ENCODE measurements at regions not wholly inside any gene's neighbourhood (a gene's known extent, or its start where the extent isn't known, plus 50 kb on each side); places are given as distances from the start of the nearest gene placed in this dataset.
A peak's percentile ranks its signal among the peaks of the same experiment; 100 is the strongest.
"Not testable (repeated sequence)": the region's sequence is repeated elsewhere in the genome, so short reads cannot be mapped to it uniquely, and the experiment has no call there.

DNA sequence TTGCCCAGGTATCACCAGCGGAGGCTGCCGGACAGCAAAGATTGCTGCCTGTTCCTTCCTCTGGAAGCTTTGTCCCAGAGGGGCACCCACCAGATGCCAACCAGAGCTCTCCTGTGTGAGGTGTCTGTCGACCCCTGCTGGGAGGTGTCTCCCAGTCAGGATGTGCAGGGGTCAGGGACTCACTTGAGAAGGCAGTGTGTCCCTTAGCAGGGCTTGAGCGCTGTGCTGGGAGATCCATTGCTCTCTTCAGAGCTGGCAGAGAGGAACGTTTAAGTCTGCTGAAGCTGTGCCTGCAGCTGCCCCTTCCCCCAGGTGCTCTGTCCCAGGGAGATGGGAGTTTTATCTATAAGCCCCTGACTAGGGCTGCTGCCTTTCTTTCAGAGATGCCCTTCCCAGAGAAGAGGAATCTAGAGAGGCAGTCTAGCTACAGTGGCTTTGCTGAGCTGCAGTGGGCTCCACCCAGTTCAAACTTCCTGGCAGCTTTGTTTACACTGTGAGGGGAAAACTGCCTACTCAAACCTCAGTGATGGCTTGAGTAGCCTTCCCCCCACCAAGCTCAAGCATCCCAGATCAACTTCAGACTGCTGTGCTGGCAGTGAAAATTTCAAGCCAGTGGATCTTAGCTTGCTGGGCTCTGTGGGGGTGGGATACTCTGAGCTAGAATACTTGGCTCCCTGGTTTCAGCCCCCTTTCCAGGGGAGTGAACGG lies 325.4 kb downstream of the SPATA31A1 start:
- not testable (repeated sequence) for H3K4me3 ChIP-seq (ENCODE audit: low read depth, low read length); DNase-seq (ENCODE audit: low read depth)

DNA sequence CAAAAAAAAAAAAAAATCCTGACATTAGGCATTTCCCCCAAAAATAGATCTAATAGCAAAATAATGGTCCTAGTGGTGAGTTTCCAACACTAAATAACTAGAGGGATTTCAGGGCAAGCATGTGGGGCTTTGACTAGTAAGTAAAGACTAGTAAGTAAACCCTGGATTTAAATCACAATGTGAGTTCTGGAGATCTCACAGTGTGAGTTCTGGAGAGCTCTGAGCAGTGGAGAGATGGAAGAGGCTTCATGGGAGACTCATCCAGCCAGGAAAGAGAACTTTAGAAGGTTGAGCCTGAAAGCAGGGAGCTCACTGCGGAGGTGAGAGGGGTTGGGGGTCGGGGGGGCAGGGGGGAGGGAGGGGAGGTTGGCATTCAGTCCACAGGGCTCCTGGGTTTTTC lies 373.4 kb downstream of the SPATA31A1 start:
- not testable (repeated sequence) for DNase-seq (ENCODE audit: low read depth); H3K4me3 ChIP-seq (ENCODE audit: low read depth, low read length)

DNA sequence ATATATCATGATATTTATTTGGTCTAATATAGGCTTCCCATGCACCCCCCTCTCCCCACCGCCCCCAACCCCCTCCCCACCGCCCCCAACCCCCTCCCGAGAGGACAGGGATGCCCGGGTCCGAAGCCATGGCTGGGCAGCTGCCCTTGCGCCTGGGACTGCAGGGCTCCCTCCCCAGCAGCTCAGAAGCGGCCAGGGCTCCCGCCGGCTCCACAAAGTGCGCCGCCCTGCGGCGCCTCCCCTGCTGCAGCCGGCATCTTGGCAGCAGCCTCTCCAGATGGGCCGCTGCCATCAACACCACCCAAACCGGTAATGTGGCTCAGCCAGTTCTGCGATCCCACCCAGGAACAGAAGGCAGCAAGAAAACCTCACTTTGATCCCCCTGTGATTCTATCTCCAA lies 389.4 kb downstream of the SPATA31A1 start:
- H3K4me3 ChIP-seq (ENCODE audit: low read depth, low read length); DNase-seq (ENCODE audit: low read depth): not testable (repeated sequence)

DNA sequence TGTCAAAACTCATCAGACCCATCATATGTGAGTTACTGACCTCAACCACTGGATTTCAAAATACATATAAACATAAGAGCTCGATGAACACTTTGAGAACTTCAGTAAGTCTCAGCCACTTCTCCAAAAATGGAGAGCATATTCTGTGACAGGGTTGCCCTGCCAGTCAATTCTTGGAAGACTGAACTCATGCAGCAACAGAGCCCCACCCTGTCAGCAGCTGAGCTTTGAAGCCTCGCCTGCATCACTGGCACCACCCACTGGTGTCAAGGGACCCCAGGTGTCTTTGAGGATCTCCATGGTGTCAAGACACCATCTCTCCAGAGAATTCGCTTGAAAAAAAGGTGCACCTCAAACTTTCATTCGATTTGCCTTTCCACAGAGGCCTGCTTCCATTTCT lies 420.1 kb downstream of the SPATA31A1 start:
- DNase-seq (ENCODE audit: low read depth); H3K4me3 ChIP-seq (ENCODE audit: low read depth, low read length): not testable (repeated sequence)

DNA sequence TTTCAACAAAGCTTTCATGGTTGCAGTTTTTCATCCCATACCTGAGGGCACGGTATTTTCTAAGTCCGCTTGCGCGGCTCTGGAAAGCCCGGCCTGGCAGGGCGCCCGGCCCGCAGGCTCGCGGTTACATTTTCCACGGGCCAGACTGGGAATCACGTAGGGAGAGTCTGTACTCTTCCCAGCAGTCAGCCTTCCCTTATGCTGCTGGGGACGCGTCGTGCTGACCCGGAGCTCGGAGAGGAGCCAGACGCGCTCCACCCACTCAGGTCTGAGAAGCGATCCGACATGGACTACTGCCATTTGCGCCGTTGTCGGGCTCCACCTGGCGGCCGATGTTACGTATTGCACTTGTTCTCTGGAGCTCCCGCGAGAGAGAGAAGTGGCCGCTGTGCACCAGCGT lies 435.9 kb downstream of the SPATA31A1 start:
- H3K4me3 ChIP-seq (ENCODE audit: low read depth, low read length), result peak overlapping the region; percentile 26

DNA sequence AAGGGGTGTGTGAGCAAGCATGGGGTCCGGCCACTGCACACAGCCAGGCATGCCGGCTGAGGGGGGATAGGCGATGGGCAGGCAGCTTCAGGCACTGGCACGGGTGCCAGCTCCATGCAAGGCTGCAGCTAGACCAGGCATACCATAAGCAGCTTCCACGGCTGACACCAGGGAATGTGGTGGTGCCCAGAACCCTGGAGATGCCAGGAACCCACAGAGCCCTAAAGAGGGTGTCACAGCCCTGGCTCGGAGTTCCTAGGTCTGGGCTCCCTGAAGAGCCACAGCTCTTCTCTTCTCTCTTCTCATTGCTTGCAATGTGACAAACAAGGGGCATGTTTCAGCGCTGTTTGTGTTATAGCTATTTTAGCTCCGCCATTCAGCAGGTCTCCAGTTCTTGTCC lies 442.5 kb downstream of the SPATA31A1 start:
- DNase-seq (ENCODE audit: low read depth); H3K4me3 ChIP-seq (ENCODE audit: low read depth, low read length): not testable (repeated sequence)

More for the DNA sequence above, 435.9 kb downstream of the SPATA31A1 start:
- not testable (repeated sequence) for DNase-seq (ENCODE audit: low read depth)

DNA sequence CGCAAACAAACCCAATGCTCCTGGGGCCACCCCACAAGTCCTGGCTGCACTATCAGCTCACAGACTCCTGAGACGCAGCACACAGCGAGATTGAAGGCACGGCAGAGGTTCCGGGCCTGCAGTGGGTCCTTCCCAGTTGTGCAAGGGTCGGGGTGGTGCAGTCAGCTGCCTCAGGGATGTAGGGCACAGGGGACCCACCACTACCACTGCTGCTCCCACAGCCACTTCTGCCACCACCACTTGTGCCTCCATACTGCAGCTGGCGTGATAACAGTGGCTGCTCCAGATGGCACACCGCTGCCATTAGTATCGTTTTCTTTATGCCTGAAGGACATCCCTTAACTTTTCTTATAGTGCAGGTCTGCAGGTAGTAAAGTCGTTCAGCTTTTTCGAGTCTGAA lies 443.8 kb downstream of the SPATA31A1 start:
- DNase-seq (ENCODE audit: low read depth); H3K4me3 ChIP-seq (ENCODE audit: low read depth, low read length): not testable (repeated sequence)

DNA sequence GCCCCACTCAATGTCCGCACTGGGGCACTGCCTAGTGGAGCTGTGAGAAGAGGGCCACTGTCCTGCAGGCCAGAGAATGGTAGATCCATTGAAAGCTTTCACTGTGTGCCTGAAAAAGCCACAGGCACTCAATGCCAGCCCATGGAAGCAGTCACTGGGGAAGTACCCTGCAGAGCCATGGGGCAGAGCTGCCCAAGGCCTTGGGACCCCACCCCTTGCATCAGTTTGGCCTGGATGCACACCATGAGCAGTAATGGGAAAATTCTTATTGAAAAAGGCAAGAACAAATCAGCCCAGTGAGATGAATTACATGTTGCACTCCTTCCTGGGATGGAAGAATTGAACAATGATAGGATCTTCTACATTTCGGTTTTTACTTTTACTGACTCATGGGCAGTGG lies 447.1 kb downstream of the SPATA31A1 start:
- not testable (repeated sequence) for DNase-seq (ENCODE audit: low read depth); H3K4me3 ChIP-seq (ENCODE audit: low read depth, low read length)

DNA sequence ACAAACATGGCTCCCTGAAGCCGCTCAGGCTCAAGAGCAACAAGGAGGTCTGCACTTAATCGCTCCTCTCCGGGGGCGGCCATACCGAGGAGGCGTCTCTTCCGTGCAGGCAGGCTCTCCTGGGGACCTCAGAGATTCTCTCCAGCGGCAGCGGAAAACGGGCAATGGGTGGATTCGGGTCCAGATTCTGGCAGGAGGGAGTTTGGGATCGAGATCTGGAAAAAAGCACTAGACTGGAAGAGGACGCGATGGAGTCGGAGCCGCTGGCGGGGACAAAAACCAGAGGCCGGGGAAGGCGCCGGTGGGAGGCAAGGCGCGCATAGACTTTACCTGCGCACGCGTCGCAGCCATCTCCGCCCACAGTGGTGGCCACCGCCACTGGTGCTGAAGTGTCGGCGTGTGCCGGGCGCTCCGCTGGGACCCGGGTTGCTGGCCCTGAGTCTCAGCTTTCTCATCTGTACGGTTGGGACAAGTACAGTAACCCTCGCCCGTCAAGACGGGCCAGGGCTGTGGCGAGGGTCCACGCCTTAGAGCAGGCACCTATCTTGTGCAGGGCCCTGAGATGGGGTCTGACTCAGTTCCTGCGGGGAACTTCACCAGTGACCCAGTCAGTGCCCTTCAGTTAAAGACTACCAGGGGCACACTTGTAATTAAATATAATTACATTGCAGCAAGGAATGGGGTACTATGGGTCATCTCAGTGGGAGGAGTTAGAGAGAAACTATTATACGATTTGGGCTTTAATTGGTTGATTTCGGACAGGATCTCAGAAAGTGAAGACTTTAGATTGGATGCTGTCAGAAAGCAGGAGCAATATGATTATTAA lies 454.1 kb downstream of the SPATA31A1 start:
- peak overlapping the region; percentile 56 for H3K4me3 ChIP-seq (ENCODE audit: low read depth, low read length)
- peak; percentile 16 for DNase-seq (ENCODE audit: low read depth)

DNA sequence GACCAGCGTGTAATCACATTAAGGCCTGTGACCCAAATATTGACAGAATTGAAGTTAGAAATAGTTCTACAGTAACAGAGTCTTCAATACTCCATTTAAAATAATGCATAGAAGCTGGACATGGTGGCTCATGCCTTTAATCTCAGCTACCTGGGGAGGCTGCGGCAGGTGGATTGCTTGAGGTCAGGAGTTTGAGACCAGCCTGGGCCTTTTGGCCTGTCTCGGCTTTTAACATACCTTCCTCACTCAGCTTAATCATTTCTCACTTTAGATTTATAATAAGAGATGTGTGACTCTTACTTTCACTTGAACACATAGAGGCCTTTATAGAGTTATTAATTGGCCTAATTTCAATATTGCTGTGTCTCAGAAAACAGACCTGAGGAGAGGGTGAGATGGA lies 454.9 kb downstream of the SPATA31A1 start:
- H3K4me3 ChIP-seq (ENCODE audit: low read depth, low read length); DNase-seq (ENCODE audit: low read depth): not testable (repeated sequence)

DNA sequence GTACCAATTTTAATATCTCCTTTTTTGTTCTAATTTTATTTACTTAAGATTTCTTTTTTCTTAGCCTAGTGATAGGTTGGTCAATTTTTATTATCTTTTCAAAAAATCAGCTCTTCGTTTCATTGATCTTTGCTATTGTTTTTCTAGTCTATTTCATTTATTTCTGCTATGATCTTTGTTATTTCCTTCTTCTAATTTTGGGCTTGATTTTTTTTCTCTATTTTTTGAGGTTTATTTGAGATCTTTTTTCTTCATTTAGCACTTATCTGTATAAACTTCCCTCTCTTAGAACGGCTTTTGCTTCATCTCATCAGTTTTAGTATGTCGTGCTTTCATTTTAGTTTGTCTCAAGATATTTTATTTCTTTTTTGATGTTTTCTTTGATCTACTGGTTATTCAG lies 456.1 kb downstream of the SPATA31A1 start:
- not testable (repeated sequence) for DNase-seq (ENCODE audit: low read depth); H3K4me3 ChIP-seq (ENCODE audit: low read depth, low read length)

DNA sequence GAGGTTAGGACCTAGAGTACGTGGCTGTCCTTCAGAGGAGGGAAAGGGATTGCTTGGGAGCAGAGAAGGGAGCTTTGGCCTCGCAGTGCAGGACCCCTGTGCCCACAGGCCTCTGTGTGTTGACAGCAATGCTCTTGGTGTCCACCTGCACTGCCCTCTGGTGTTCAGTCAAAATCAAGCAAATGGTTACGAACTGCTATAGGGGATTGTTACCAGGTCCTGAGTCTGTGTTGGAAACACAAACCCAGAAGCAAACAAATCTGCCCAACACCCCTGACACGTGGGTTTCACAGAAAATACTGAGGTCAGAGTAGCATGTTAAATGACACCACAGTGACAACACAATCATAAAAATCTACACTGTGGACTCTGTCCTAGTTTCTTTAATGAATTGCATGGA lies 473.0 kb downstream of the SPATA31A1 start:
- DNase-seq (ENCODE audit: low read depth); H3K4me3 ChIP-seq (ENCODE audit: low read depth, low read length): not testable (repeated sequence)
